ENCODE measurements at regions not wholly inside any gene's neighbourhood (a gene's known extent, or its start where the extent isn't known, plus 50 kb on each side); places are given as distances from the start of the nearest gene placed in this dataset.

DNA sequence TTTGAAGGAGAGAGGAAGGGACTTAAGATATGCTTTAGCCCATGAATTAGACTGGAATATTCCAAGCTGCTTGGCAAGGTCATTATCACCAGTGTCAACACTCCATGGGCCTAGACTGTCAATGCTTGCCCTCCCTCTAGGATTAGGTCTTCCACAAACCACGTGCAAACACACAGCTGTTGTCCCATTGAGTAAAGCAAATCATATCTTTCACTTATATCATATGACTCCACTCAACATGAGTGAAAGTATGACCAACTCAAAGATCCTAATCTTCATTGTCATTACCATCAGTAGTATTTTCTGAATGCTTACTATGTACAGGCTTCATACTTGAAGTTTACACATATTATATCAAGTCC, 57.0 kb upstream of the GRAMD2B start (continued):
- TF ChIP-seq, protein P1, sequence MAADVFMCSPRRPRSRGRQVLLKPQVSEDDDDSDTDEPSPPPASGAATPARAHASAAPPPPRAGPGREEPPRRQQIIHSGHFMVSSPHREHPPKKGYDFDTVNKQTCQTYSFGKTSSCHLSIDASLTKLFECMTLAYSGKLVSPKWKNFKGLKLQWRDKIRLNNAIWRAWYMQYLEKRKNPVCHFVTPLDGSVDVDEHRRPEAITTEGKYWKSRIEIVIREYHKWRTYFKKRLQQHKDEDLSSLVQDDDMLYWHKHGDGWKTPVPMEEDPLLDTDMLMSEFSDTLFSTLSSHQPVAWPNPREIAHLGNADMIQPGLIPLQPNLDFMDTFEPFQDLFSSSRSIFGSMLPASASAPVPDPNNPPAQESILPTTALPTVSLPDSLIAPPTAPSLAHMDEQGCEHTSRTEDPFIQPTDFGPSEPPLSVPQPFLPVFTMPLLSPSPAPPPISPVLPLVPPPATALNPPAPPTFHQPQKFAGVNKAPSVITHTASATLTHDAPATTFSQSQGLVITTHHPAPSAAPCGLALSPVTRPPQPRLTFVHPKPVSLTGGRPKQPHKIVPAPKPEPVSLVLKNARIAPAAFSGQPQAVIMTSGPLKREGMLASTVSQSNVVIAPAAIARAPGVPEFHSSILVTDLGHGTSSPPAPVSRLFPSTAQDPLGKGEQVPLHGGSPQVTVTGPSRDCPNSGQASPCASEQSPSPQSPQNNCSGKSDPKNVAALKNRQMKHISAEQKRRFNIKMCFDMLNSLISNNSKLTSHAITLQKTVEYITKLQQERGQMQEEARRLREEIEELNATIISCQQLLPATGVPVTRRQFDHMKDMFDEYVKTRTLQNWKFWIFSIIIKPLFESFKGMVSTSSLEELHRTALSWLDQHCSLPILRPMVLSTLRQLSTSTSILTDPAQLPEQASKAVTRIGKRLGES (CRISPR knock-in tag; IDR thresholded peaks at IDR 0.05; ENCODE audit: borderline replicate concordance) = no peak
- TF ChIP-seq SAFB2 (CRISPR knock-in tag; IDR thresholded peaks at IDR 0.05; ENCODE audit: borderline replicate concordance, low read depth) = no peak
- TF ChIP-seq, protein P2, sequence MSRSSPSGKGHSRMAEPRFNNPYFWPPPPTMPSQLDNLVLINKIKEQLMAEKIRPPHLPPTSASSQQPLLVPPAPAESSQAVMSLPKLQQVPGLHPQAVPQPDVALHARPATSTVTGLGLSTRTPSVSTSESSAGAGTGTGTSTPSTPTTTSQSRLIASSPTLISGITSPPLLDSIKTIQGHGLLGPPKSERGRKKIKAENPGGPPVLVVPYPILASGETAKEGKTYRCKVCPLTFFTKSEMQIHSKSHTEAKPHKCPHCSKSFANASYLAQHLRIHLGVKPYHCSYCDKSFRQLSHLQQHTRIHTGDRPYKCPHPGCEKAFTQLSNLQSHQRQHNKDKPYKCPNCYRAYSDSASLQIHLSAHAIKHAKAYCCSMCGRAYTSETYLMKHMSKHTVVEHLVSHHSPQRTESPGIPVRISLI (CRISPR knock-in tag; IDR thresholded peaks at IDR 0.05; ENCODE audit: borderline replicate concordance) = no peak
- no peak for TF ChIP-seq NCOA5 (CRISPR knock-in tag; IDR thresholded peaks at IDR 0.05)
- no peak for TF ChIP-seq ISX (CRISPR knock-in tag; conservative IDR thresholded peaks at IDR 0.05)
- TF ChIP-seq, protein P3, sequence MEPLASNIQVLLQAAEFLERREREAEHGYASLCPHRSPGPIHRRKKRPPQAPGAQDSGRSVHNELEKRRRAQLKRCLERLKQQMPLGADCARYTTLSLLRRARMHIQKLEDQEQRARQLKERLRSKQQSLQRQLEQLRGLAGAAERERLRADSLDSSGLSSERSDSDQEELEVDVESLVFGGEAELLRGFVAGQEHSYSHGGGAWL (CRISPR knock-in tag; IDR thresholded peaks at IDR 0.05) = no peak
- TF ChIP-seq HNF4A (CRISPR knock-in tag; IDR thresholded peaks at IDR 0.05) = peak; percentile 41
- TF ChIP-seq, protein P4, sequence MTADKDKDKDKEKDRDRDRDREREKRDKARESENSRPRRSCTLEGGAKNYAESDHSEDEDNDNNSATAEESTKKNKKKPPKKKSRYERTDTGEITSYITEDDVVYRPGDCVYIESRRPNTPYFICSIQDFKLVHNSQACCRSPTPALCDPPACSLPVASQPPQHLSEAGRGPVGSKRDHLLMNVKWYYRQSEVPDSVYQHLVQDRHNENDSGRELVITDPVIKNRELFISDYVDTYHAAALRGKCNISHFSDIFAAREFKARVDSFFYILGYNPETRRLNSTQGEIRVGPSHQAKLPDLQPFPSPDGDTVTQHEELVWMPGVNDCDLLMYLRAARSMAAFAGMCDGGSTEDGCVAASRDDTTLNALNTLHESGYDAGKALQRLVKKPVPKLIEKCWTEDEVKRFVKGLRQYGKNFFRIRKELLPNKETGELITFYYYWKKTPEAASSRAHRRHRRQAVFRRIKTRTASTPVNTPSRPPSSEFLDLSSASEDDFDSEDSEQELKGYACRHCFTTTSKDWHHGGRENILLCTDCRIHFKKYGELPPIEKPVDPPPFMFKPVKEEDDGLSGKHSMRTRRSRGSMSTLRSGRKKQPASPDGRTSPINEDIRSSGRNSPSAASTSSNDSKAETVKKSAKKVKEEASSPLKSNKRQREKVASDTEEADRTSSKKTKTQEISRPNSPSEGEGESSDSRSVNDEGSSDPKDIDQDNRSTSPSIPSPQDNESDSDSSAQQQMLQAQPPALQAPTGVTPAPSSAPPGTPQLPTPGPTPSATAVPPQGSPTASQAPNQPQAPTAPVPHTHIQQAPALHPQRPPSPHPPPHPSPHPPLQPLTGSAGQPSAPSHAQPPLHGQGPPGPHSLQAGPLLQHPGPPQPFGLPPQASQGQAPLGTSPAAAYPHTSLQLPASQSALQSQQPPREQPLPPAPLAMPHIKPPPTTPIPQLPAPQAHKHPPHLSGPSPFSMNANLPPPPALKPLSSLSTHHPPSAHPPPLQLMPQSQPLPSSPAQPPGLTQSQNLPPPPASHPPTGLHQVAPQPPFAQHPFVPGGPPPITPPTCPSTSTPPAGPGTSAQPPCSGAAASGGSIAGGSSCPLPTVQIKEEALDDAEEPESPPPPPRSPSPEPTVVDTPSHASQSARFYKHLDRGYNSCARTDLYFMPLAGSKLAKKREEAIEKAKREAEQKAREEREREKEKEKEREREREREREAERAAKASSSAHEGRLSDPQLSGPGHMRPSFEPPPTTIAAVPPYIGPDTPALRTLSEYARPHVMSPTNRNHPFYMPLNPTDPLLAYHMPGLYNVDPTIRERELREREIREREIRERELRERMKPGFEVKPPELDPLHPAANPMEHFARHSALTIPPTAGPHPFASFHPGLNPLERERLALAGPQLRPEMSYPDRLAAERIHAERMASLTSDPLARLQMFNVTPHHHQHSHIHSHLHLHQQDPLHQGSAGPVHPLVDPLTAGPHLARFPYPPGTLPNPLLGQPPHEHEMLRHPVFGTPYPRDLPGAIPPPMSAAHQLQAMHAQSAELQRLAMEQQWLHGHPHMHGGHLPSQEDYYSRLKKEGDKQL (CRISPR knock-in tag; IDR thresholded peaks at IDR 0.05; ENCODE audit: low read depth) = peak; percentile 46; the same call in 1 of the 2 replicates
- TF ChIP-seq, protein P5, sequence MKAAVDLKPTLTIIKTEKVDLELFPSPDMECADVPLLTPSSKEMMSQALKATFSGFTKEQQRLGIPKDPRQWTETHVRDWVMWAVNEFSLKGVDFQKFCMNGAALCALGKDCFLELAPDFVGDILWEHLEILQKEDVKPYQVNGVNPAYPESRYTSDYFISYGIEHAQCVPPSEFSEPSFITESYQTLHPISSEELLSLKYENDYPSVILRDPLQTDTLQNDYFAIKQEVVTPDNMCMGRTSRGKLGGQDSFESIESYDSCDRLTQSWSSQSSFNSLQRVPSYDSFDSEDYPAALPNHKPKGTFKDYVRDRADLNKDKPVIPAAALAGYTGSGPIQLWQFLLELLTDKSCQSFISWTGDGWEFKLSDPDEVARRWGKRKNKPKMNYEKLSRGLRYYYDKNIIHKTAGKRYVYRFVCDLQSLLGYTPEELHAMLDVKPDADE (CRISPR knock-in tag; IDR thresholded peaks at IDR 0.05) = no peak
- TF ChIP-seq, protein P6, sequence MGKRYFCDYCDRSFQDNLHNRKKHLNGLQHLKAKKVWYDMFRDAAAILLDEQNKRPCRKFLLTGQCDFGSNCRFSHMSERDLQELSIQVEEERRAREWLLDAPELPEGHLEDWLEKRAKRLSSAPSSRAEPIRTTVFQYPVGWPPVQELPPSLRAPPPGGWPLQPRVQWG (CRISPR knock-in tag; IDR thresholded peaks at IDR 0.05; ENCODE audit: borderline replicate concordance, low read depth) = no peak
- no peak for TF ChIP-seq PHF8 (CRISPR knock-in tag; IDR thresholded peaks at IDR 0.05)
- TF ChIP-seq, protein P7, sequence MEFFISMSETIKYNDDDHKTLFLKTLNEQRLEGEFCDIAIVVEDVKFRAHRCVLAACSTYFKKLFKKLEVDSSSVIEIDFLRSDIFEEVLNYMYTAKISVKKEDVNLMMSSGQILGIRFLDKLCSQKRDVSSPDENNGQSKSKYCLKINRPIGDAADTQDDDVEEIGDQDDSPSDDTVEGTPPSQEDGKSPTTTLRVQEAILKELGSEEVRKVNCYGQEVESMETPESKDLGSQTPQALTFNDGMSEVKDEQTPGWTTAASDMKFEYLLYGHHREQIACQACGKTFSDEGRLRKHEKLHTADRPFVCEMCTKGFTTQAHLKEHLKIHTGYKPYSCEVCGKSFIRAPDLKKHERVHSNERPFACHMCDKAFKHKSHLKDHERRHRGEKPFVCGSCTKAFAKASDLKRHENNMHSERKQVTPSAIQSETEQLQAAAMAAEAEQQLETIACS (CRISPR knock-in tag; IDR thresholded peaks at IDR 0.05) = no peak
- TF ChIP-seq DPF2 (CRISPR knock-in tag; IDR thresholded peaks at IDR 0.05; ENCODE audit: borderline replicate concordance, low read depth) = no peak
- TF ChIP-seq, protein P8, sequence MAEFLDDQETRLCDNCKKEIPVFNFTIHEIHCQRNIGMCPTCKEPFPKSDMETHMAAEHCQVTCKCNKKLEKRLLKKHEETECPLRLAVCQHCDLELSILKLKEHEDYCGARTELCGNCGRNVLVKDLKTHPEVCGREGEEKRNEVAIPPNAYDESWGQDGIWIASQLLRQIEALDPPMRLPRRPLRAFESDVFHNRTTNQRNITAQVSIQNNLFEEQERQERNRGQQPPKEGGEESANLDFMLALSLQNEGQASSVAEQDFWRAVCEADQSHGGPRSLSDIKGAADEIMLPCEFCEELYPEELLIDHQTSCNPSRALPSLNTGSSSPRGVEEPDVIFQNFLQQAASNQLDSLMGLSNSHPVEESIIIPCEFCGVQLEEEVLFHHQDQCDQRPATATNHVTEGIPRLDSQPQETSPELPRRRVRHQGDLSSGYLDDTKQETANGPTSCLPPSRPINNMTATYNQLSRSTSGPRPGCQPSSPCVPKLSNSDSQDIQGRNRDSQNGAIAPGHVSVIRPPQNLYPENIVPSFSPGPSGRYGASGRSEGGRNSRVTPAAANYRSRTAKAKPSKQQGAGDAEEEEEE (CRISPR knock-in tag; IDR thresholded peaks at IDR 0.05; ENCODE audit: borderline replicate concordance) = no peak
- no peak for TF ChIP-seq CEBPB (IDR thresholded peaks at IDR 0.05; ENCODE audit: borderline replicate concordance, low read depth, low read length)

All from HepG2 (cell line).